ENCODE measurements at regions not wholly inside any gene's neighbourhood (a gene's known extent, or its start where the extent isn't known, plus 50 kb on each side); places are given as distances from the start of the nearest gene placed in this dataset.

GRCh38 chr4:183014361-183015084, 84.5 kb upstream of the WWC2 start:
- Histone ChIP-seq H3K27me3 (ENCODE audit: control insufficient read depth, insufficient read depth, low read length) (peaks cover 33% of the 10 kb centered on the region), H3K27ac (ENCODE audit: low read depth, low read length) (no peak overlapping the region), H3K9me3 (ENCODE audit: control insufficient read depth, insufficient read depth, low read length) (no peaks in the 10 kb centered on the region), H3K4me3 (ENCODE audit: low read depth, low read length) (no peak overlapping the region; the same call in 1 of the 2 replicates)
- DNase-seq (ENCODE audit: low read depth, low spot score): no peak
- TF ChIP-seq CTCF (IDR thresholded peaks at IDR 0.05; ENCODE audit: low read depth, low read length): no peak
- POLR2A ChIA-PET: no interaction called here
- CTCF ChIA-PET: no interaction called here

GRCh38 chr4:183013730-183014002, 85.4 kb upstream of the WWC2 start:
- TF ChIP-seq CTCF (IDR thresholded peaks at IDR 0.05; ENCODE audit: low read depth, low read length): no peak
- H3K27me3 ChIP-seq (ENCODE audit: control insufficient read depth, insufficient read depth, low read length): peaks cover 38% of the 10 kb centered on the region
- CTCF ChIA-PET: interaction anchor here (1.0 kb wide), 1 partner anchor 248 kb away, joined by 3 read pairs; no protein-coding TSS in a partner anchor
- POLR2A ChIA-PET: no interaction called here
- no peak overlapping the region for H3K27ac ChIP-seq (ENCODE audit: low read depth, low read length)
- DNase-seq (ENCODE audit: low read depth, low spot score): no peak
- H3K4me3 ChIP-seq (ENCODE audit: low read depth, low read length): no peak overlapping the region
- no peaks in the 10 kb centered on the region for H3K9me3 ChIP-seq (ENCODE audit: control insufficient read depth, insufficient read depth, low read length)

DNA sequence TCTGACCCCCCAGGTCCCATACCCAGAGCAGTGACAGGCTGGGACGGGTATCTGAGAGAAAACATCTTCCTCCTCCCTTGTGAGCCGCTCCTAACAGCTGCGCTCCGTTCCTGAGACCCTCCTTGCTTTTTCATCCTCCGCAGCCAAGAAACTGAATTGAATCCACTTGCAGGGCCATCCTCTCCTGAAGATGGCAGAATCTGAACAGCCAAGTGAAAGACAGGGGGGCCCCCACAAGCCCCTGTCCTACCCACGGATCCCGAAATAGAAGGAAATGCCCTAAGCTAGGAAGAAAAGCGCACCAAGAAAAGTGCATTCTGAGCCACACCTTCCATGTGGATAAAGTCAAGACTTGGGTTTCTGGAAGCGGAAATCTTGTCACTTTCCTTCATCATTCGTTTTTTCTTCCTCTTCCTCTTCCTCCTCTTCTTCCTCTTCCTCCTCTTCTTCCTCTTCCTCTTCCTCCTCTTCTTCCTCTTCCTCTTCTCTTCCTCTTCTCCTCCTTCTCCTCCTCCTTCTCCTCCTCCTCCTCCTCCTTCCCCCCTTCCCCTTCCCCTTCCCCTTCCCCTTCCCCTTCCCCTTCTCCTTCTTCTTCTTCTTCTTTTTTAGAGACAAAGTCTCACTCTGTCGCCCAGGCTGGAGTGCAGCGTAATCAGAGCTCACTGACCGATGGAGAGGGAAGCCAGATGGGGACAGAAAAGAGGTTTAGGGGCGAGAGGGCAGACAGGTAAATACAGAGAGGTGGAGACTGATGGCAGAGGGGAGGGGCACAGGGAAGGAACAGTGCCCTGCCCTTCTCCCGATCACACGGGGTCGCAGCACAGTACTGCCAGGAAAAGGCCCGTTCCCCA, 86.0 kb upstream of the WWC2 start:
- POLR2A ChIA-PET: interaction anchor here (0.7 kb wide), 1 partner anchor 45 kb away, joined by 5 read pairs; no protein-coding TSS in a partner anchor

DNA sequence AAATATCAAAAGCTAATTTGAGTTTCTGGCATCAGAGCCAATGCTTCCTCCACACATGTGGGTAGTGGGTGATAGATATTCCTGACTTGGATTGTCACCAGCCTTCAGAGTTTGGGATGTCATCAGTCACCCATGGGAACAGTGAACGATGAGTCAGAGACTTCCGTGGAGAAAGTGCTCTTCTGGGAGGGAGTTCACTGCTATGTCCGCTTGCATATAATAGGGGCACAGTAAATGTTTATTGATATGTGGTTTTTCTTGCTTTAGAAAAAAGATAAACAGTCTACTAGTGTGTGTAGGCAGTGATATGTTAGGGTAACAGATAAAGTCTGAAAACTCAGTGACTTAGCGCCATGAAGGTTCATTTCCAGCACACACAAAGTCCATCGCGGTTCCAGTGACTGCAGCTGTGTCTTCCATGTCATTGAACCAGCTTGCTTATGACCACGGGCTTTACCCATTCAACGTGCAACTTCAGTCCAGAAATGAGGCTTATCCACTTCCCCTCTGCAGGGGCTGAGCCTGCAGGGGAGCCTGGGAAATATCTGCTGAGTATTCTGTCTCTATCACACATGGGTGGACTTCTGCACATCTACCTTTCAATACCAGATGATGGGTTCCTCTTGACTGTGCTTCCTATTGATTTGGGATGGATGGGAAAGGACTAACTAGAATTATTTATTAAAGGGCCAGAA, 87.7 kb upstream of the WWC2 start:
- no peak overlapping the region for H3K27ac ChIP-seq (ENCODE audit: low read depth, low read length)
- H3K9me3 ChIP-seq (ENCODE audit: control insufficient read depth, insufficient read depth, low read length): no peaks in the 10 kb centered on the region
- CTCF ChIA-PET: interaction anchor here (1.0 kb wide), 1 partner anchor 251 kb away, joined by 3 read pairs; no protein-coding TSS in a partner anchor
- POLR2A ChIA-PET: no interaction called here
- TF ChIP-seq CTCF (IDR thresholded peaks at IDR 0.05; ENCODE audit: low read depth, low read length): no peak
- no peak overlapping the region for H3K4me3 ChIP-seq (ENCODE audit: low read depth, low read length)
- peak; percentile 1 for DNase-seq (ENCODE audit: low read depth, low spot score)
- peaks cover 46% of the 10 kb centered on the region for H3K27me3 ChIP-seq (ENCODE audit: control insufficient read depth, insufficient read depth, low read length)

More for the DNA sequence above, 86.0 kb upstream of the WWC2 start:
- H3K27ac ChIP-seq (ENCODE audit: low read depth, low read length): no peak overlapping the region
- CTCF ChIA-PET: interaction anchor here (1.0 kb wide), 1 partner anchor 249 kb away, joined by 3 read pairs; no protein-coding TSS in a partner anchor
- TF ChIP-seq CTCF (IDR thresholded peaks at IDR 0.05; ENCODE audit: low read depth, low read length): no peak
- peaks cover 43% of the 10 kb centered on the region for H3K27me3 ChIP-seq (ENCODE audit: control insufficient read depth, insufficient read depth, low read length)
- no peak for DNase-seq (ENCODE audit: low read depth, low spot score)
- H3K9me3 ChIP-seq (ENCODE audit: control insufficient read depth, insufficient read depth, low read length): no peaks in the 10 kb centered on the region
- H3K4me3 ChIP-seq (ENCODE audit: low read depth, low read length): no peak overlapping the region
